Adrenal gland (tissue), 5 donors: ENCODE measurements at regions not wholly inside any gene's neighbourhood (a gene's known extent, or its start where the extent isn't known, plus 50 kb on each side); places are given as distances from the start of the nearest gene placed in this dataset.

Source experiments
- POLR2A ChIP-seq, 2 donors: fragments of 450-650 bp; IDR thresholded peaks; one replicate each; pipeline ENCODE4 v1.6.1; 2017; ENCODE audit warnings: antibody characterized with exemption in 2 of 2, mild to moderate bottlenecking in 2 of 2, moderate library complexity in 1 of 2
- TF ChIP-seq, protein P1 (sequence below), 6 experiments: fragments of 450-650 bp in 4 of 6; fragments of 200-600 bp in 2 of 6; sonication (generic) in 1 of 6; IDR thresholded peaks; 1 replicate in 5 of 6; 2 replicates in 1 of 6; pipeline versions ENCODE4 v1.5.1 to v1.8.0; 2016 to 2021; ENCODE audit warnings: antibody characterized with exemption in 6 of 6, mild to moderate bottlenecking in 2 of 6, moderate library complexity in 1 of 6
- donor health status: DM: no; HTN: no; CAD: no.

DNA sequence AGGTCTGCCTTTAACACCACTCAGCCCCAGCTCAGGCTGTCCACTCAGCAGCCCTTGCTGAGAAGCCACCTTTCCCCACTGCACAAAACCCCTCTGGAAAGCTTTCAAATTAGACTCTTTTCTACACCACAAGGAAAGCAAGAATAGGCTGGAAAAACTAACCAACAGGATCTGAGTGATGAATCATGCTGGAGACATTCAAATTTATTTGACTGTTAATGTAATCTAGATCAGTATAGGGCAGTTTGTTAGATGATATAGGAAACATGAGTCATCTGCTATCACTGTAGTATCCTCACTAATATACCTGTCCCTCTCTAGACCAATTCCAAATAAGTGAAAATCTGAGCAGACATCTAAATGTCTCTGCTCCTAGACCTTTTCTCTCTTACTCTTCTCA, 127.8 kb upstream of the PAM start:
- TF ChIP-seq, protein P1, sequence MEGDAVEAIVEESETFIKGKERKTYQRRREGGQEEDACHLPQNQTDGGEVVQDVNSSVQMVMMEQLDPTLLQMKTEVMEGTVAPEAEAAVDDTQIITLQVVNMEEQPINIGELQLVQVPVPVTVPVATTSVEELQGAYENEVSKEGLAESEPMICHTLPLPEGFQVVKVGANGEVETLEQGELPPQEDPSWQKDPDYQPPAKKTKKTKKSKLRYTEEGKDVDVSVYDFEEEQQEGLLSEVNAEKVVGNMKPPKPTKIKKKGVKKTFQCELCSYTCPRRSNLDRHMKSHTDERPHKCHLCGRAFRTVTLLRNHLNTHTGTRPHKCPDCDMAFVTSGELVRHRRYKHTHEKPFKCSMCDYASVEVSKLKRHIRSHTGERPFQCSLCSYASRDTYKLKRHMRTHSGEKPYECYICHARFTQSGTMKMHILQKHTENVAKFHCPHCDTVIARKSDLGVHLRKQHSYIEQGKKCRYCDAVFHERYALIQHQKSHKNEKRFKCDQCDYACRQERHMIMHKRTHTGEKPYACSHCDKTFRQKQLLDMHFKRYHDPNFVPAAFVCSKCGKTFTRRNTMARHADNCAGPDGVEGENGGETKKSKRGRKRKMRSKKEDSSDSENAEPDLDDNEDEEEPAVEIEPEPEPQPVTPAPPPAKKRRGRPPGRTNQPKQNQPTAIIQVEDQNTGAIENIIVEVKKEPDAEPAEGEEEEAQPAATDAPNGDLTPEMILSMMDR (IDR thresholded peaks at IDR 0.05) = no peak
- no peak for TF ChIP-seq POLR2A (IDR thresholded peaks at IDR 0.05)
